ENCODE measurements at regions not wholly inside any gene's neighbourhood (a gene's known extent, or its start where the extent isn't known, plus 50 kb on each side); places are given as distances from the start of the nearest gene placed in this dataset.

DNA sequence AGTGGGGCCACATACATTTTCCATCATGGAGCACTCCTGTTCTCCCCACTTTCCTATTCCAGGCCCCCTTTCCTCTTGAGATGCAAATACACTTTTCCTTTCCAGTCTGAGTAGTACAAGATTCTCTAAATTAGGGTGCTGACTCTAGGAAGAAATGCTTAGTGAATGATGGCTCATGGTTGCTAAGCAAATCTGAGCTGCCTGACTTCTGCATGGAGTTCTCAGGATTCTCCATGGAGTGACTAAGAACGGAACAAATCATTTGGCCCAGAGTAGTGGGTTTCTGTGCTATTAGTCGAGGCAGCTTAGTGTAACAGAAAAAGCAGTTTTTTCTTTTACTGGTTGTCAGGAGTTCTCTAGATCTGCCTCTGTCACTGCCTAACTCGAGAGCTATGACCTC, 65.4 kb upstream of the NTM start:
- Histone ChIP-seq H3K4me1 (no peaks in the 10 kb centered on the region), H3K9me3 (no peaks in the 10 kb centered on the region), H3K27ac (no peak overlapping the region), H3K4me3 (no peak overlapping the region), H3K36me3 (no peaks in the 10 kb centered on the region), H3K27me3 (peaks cover 0 to 12% of the 10 kb centered on the region in 2 donors)
- 72 to 75% methylated on average over 3 of the region's 3 CpGs for WGBS, 2 donors
- DNase-seq (ENCODE audit: low spot score in 2 of 2) = no peak
- no peak for TF ChIP-seq EP300 (IDR thresholded peaks at IDR 0.05)

DNA sequence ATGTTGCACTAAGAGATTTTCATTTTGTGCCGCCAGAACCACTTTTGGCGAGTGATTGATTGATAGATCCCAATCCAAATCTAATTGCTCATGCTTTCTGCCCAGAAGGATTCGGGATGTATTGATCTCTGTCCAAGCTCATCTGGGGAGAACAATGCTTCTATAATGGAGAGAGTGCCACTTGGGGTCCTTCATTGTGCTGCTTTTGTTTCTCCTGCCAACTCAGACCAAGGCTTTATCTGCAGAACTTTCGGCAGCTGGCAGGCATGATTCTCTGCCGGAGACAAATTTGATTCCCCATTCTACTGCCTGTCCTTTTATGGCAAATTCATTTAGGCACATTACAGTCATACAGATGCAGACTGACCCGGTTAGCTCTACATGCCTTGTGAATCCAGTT, 62.9 kb upstream of the NTM start:
- Histone ChIP-seq H3K27me3 (peaks cover 0 to 3% of the 10 kb centered on the region in 2 donors), H3K4me1 (no peaks in the 10 kb centered on the region), H3K4me3 (no peak overlapping the region), H3K36me3 (no peaks in the 10 kb centered on the region), H3K9me3 (no peaks in the 10 kb centered on the region), H3K27ac (no peak overlapping the region)
- TF ChIP-seq EP300 (IDR thresholded peaks at IDR 0.05) = no peak
- TF ChIP-seq POLR2A (IDR thresholded peaks at IDR 0.05) = no peak
- TF ChIP-seq, protein P1, sequence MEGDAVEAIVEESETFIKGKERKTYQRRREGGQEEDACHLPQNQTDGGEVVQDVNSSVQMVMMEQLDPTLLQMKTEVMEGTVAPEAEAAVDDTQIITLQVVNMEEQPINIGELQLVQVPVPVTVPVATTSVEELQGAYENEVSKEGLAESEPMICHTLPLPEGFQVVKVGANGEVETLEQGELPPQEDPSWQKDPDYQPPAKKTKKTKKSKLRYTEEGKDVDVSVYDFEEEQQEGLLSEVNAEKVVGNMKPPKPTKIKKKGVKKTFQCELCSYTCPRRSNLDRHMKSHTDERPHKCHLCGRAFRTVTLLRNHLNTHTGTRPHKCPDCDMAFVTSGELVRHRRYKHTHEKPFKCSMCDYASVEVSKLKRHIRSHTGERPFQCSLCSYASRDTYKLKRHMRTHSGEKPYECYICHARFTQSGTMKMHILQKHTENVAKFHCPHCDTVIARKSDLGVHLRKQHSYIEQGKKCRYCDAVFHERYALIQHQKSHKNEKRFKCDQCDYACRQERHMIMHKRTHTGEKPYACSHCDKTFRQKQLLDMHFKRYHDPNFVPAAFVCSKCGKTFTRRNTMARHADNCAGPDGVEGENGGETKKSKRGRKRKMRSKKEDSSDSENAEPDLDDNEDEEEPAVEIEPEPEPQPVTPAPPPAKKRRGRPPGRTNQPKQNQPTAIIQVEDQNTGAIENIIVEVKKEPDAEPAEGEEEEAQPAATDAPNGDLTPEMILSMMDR (IDR thresholded peaks at IDR 0.05) = no peak
- 77 to 83% methylated on average over 6 of the region's 6 CpGs for WGBS, 2 donors
- no peak for DNase-seq (ENCODE audit: low spot score in 2 of 2)

DNA sequence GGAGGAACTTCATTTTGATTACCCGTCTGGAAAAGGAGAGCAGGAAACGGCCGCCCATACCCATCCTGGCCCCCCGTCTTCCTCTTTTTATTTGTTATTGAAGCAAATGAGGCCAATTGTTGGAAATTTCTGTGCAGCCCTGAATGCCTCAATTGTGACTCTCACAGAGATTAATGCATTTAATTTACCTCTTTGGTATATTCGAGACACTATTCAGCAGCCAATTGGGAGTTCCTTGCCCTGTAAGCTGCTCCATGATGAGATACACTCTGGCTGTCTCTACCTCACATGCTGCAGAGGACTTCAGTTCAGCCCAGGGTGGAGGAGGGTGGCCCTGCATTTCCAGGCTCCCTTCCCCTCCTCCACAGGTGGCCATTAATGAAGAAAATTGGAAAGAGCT, 60.6 kb upstream of the NTM start:
- TF ChIP-seq, protein P1 (IDR thresholded peaks at IDR 0.05) = no peak
- TF ChIP-seq POLR2A (IDR thresholded peaks at IDR 0.05) (no peak), EP300 (IDR thresholded peaks at IDR 0.05) (no peak)
- no peak for DNase-seq (ENCODE audit: low spot score in 2 of 2)
- 44 to 50% methylated on average over 5 of the region's 5 CpGs for WGBS, 2 donors
- peaks cover 0 to 3% of the 10 kb centered on the region in 2 donors for H3K27me3 ChIP-seq
- no peaks in the 10 kb centered on the region for H3K4me1 ChIP-seq
- no peaks in the 10 kb centered on the region for H3K36me3 ChIP-seq
- peaks cover 0 to 3% (median 0%) of the 10 kb centered on the region in 4 donors for H3K9me3 ChIP-seq
- no peak overlapping the region for H3K4me3 ChIP-seq
- H3K27ac ChIP-seq = no peak overlapping the region

DNA sequence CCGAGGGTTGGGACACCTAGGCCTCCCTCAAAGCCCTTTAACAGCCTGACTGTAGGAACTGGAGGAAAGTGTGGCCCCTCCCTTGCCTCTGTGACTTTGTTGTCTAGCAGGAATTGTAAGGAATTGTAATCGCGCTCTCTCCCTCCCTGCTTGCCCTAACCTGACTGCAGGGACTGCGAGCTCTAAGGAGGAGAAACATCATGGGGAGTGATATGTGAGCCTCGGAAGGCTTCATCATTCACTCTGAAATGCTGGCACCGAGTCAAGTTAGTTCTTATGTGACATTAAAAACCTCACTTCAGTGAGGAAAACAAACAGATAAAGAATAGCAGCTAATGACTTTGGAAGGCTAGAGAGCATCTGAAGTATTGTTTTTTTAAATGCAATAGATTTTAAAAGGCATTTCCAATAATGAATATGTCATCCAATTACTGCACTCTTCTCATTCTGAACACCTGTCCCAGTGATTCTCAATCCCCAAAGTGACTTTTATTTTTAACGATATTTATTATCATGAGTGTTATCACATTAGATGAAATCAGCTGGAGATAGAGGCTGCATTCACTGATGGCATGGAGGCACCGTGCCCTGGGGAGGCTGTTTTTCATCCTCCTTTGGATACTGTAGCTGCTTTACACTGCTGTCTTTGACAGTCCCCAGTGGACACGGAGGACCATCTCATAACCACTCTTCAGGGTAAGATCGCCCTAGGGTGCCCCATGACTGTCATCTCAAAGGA, 58.5 kb upstream of the NTM start:
- DNase-seq (ENCODE audit: low spot score in 2 of 2) = no peak
- 64 to 77% methylated on average over 10 of the region's 10 CpGs for WGBS, 2 donors

More for the DNA sequence above, 58.5 kb upstream of the NTM start:
- H3K9me3 ChIP-seq = peaks cover 0 to 3% (median 0%) of the 10 kb centered on the region in 4 donors
- H3K27ac ChIP-seq = no peak overlapping the region
- no peak overlapping the region for H3K4me3 ChIP-seq
- peaks cover 0 to 3% of the 10 kb centered on the region in 2 donors for H3K27me3 ChIP-seq
- H3K4me1 ChIP-seq = no peaks in the 10 kb centered on the region
- no peak for TF ChIP-seq EP300 (IDR thresholded peaks at IDR 0.05)
- no peak for TF ChIP-seq POLR2A (IDR thresholded peaks at IDR 0.05)
- TF ChIP-seq, protein P1 (IDR thresholded peaks at IDR 0.05) = no peak
- no peaks in the 10 kb centered on the region for H3K36me3 ChIP-seq
